ENCODE measurements at regions not wholly inside any gene's neighbourhood (a gene's known extent, or its start where the extent isn't known, plus 50 kb on each side); places are given as distances from the start of the nearest gene placed in this dataset.

DNA sequence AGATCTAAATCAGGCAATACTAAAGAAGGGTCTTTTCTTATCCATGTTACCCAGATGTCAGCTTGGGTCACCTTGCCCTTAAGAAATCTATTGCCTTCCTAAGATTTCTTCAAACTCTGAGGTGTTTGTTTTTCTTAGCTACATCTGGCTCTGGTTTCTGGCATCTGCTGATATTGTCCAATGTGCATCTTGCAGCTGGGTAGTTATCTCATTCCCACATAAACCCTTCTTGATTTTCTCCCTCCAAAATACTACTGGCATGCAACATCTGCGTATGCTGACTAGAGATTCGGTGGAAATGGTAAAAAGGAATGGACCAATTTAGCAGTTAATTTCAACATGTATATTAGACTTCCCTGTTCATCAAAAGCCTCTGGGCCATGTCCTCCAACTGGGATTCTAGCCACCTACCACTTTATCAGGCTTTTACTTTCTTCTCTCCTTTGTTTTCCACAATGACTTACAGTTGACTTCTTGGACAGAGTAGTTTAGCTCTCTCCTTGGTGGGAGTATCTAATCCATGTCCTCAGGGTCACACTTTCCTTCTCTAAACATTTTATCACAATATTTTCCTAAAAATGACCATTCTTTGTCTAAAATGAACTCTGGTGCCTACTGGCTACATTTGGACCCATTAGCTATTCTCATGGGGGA lies 324.8 kb upstream of the FAR2 start:
- no peak for DNase-seq (ENCODE audit: low read depth)

DNA sequence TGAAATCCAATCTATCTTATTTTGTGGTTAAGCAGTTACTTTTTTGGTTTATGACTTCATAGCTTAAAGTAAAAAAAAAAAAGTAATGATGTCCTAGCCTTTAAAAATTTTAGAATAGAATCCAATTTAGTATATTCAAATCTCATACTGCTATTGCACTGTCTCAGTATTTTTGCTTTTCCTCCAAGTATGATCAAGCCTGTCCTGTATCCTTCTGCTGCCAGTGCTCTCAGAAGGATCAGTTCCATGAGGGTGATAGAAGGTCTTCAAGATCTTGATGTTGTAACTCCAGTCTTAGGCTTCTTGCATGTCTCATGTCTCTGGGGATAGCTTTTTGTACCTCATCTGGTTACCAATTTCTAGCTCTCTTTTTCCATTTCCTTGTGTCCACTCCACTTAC lies 324.2 kb upstream of the FAR2 start:
- DNase-seq (ENCODE audit: low read depth): no peak

DNA sequence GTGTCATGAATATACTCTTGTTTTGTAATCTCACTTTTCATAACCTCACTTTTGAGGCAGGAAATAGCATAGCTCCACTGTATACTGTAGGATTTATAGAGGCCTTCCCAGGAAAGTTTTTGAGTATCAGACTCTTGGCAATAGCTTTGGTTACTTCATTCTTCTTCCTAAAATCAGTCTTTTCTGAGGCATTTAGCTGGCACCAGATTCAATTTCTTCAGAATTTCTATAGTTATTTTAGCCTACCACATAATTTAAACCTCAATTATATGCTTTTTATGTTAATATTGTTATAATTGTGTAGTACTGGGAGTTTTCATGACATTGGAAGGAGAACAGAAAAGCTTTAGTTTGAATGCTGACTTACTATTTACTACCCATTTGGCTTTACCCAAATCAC lies 322.3 kb upstream of the FAR2 start:
- DNase-seq (ENCODE audit: low read depth): no peak

GRCh38 chr12:28827861-28828260 lies 321.2 kb upstream of the FAR2 start:
- DNase-seq (ENCODE audit: low read depth): no peak

- no peak for DNase-seq (ENCODE audit: low read depth)
Observed at GRCh38 chr12:28828318-28828717, 320.8 kb upstream of the FAR2 start.

GRCh38 chr12:28830491-28830890 lies 318.6 kb upstream of the FAR2 start:
- DNase-seq (ENCODE audit: low read depth): no peak

DNA sequence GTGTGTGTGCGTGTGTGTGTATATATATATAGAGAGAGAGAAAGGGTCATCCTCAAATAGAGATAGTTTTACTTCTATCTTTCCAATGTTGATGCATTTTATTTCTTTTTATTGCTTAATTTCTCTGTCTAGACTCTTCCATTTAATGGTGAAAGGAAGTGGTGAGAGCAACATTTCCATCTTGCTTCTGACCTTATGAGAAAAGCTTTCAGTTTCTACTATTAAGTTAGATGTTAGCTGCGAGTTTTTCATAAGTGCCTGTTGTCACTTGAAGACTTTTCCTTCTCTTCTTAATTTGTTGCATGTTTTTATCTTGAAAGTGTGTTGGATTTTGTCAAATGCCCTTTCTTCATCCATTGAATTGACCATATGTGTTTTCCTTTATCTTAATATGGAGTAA lies 304.4 kb upstream of the FAR2 start:
- no peak for DNase-seq (ENCODE audit: low read depth)

- no peak for DNase-seq (ENCODE audit: low read depth)
Observed at GRCh38 chr12:28851781-28852180, 297.3 kb upstream of the FAR2 start.

GRCh38 chr12:28855761-28856310 lies 293.2 kb upstream of the FAR2 start:
- DNase-seq (ENCODE audit: low read depth): no peak

DNA sequence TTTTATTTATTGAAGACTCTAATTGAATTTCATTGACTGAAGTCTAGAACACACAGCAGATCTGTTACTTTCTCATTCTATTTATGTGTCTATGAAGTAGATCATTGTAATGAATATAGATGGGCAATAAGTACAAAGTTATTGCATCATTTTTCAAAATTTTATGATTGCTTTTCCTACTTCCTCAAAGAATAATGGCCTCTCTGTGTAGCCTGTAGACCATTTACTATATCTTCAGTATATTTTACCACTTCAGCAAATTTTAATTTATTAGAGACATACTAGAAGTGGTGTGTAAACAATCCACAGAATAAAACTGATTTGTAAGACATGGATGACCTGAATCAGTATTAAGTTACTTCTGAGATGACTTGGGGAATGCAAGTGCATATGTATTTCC lies 291.7 kb upstream of the FAR2 start:
- no peak for DNase-seq (ENCODE audit: low read depth)

- no peak for DNase-seq (ENCODE audit: low read depth)
Observed at GRCh38 chr12:28859551-28859950, 289.5 kb upstream of the FAR2 start.

- no peak for DNase-seq (ENCODE audit: low read depth)
Observed at GRCh38 chr12:28865776-28866175, 283.3 kb upstream of the FAR2 start.

GRCh38 chr12:28866296-28866695 lies 282.8 kb upstream of the FAR2 start:
- DNase-seq (ENCODE audit: low read depth): no peak

GRCh38 chr12:28866715-28867503 lies 282.2 kb upstream of the FAR2 start:
- no peak for DNase-seq (ENCODE audit: low read depth)

GRCh38 chr12:28868414-28868813 lies 280.7 kb upstream of the FAR2 start:
- no peak for DNase-seq (ENCODE audit: low read depth)

GRCh38 chr12:28869197-28869596 lies 279.9 kb upstream of the FAR2 start:
- no peak for DNase-seq (ENCODE audit: low read depth)

GRCh38 chr12:28870839-28871440 lies 278.1 kb upstream of the FAR2 start:
- no peak for DNase-seq (ENCODE audit: low read depth)

GRCh38 chr12:28872654-28873268 lies 276.3 kb upstream of the FAR2 start:
- no peak for DNase-seq (ENCODE audit: low read depth)

GRCh38 chr12:28874758-28875157 lies 274.3 kb upstream of the FAR2 start:
- no peak for DNase-seq (ENCODE audit: low read depth)

DNA sequence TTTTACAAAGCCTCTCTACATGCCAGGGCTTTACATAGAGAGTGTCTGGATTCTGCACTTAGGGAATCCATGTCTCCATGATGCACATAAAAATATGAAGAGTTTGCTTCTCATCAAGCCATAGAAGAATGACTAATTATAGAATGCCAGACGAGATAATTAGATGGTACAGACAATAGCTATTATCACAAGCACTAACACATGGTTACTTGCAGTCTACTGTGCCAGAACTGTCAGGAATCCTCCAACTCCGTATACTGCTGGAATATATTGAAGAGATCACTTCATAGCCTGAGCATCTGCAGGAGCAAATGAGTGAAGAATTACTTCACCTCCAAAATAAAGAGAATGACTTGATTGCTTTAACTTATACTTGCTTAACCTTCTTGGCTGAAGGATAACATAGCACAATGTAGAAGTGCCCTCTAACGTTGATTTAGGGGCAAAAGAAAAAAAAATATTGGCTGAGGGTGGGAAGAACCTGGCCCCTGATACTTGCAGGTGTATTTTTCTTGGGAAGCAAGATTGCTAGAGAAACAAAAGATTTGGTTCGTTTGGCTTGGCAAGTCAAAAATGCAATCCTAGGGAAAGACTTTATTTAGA lies 272.8 kb upstream of the FAR2 start:
- DNase-seq (ENCODE audit: low read depth): no peak

DNA sequence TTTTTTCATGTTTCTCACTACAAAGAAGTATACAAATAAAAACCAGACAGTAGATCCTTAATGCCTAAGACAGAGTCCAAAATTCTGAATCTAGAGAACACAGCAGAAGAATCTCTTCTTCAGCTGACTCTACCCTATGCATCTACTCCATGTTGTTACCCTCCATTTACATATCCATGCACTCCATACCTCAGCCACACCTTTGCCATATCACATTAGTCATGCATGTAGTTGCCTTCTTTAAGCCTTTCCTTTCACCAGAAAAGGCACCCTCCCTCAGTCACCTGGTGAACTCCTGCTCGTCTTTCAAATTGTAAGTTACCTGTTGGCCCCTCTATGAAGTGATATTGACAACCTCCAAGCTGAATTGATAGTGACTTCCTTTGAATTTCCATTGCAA lies 271.2 kb upstream of the FAR2 start:
- no peak for DNase-seq (ENCODE audit: low read depth)

- DNase-seq (ENCODE audit: low read depth): no peak
Observed at GRCh38 chr12:28878629-28879028, 270.4 kb upstream of the FAR2 start.
